GM11168 (cell line): ENCODE measurements at regions not wholly inside any gene's neighbourhood (a gene's known extent, or its start where the extent isn't known, plus 50 kb on each side); places are given as distances from the start of the nearest gene placed in this dataset.

Experiments
- in situ Hi-C: fragments of 300-500 bp; cut with MboI; formaldehyde crosslinking; loops from one replicate; pipeline ENCODE4 v1.12.0; 2022; ENCODE audit warnings: low sequenced_read_pairs; ENCODE audit not compliant: unreplicated experiment

GRCh38 chr13:85742355-85742754 lies 56.9 kb downstream of the SLITRK6 start:
- in situ Hi-C loops, result no loop called here

- in situ Hi-C loops, result no loop called here
These were observed 58.2 kb downstream of the SLITRK6 start for GRCh38 chr13:85741017-85741416.

- in situ Hi-C loops, result no loop called here
These were observed 60.4 kb downstream of the SLITRK6 start for GRCh38 chr13:85738696-85739320.

- in situ Hi-C loops, result no loop called here
These were observed 61.3 kb downstream of the SLITRK6 start for GRCh38 chr13:85737952-85738351.

GRCh38 chr13:85729296-85729695 lies 69.9 kb downstream of the SLITRK6 start:
- in situ Hi-C loops, result no loop called here

GRCh38 chr13:85728811-85729210 lies 70.4 kb downstream of the SLITRK6 start:
- in situ Hi-C loops, result no loop called here

- in situ Hi-C loops, result no loop called here
These were observed 73.8 kb downstream of the SLITRK6 start for GRCh38 chr13:85725433-85725832.

- in situ Hi-C loops, result no loop called here
These were observed 74.4 kb downstream of the SLITRK6 start for GRCh38 chr13:85724546-85725432.

GRCh38 chr13:85719749-85720148 lies 79.5 kb downstream of the SLITRK6 start:
- in situ Hi-C loops, result no loop called here

GRCh38 chr13:85717921-85718320 lies 81.3 kb downstream of the SLITRK6 start:
- in situ Hi-C loops, result no loop called here

GRCh38 chr13:85710545-85710944 lies 88.7 kb downstream of the SLITRK6 start:
- in situ Hi-C loops, result no loop called here

- in situ Hi-C loops, result no loop called here
These were observed 89.5 kb downstream of the SLITRK6 start for GRCh38 chr13:85709721-85710120.

GRCh38 chr13:85709072-85709471 lies 90.1 kb downstream of the SLITRK6 start:
- in situ Hi-C loops, result no loop called here

- in situ Hi-C loops, result no loop called here
These were observed 98.3 kb downstream of the SLITRK6 start for GRCh38 chr13:85700906-85701305.

- in situ Hi-C loops, result no loop called here
These were observed 101.0 kb downstream of the SLITRK6 start for GRCh38 chr13:85698256-85698655.

- in situ Hi-C loops, result no loop called here
These were observed 104.2 kb downstream of the SLITRK6 start for GRCh38 chr13:85694992-85695391.

GRCh38 chr13:85693889-85694511 lies 105.2 kb downstream of the SLITRK6 start:
- in situ Hi-C loops, result no loop called here

GRCh38 chr13:85690368-85690767 lies 108.9 kb downstream of the SLITRK6 start:
- in situ Hi-C loops, result no loop called here

- in situ Hi-C loops, result no loop called here
These were observed 113.8 kb downstream of the SLITRK6 start for GRCh38 chr13:85685436-85685835.

- in situ Hi-C loops, result no loop called here
These were observed 123.9 kb downstream of the SLITRK6 start for GRCh38 chr13:85675151-85675907.
